ENCODE measurements at regions not wholly inside any gene's neighbourhood (a gene's known extent, or its start where the extent isn't known, plus 50 kb on each side); places are given as distances from the start of the nearest gene placed in this dataset.

GRCh38 chr11:70010774-70011173 lies 67.3 kb upstream of the ANO1 start:
- Mint-ChIP-seq H3K27ac (no peak overlapping the region), H3K27me3 (ENCODE audit: low read depth) (peaks cover 35% of the 10 kb centered on the region), H3K4me3 (no peak overlapping the region), H3K4me1 (0 out of 4 replicates have a peak, but pooled peaks cover 0 to 4% of the 10 kb centered on the region in 2 experiments), H3K9me3 (no peaks in the 10 kb centered on the region), H3K36me3 (ENCODE audit: insufficient read depth in 1 of 3, low read depth in 3 of 3) (no peaks in the 10 kb centered on the region)
- Histone ChIP-seq H2BK15ac (ENCODE audit: low read depth, low read length) (no peak overlapping the region), H3K4me2 (ENCODE audit: insufficient read depth, insufficient read length, low read length) (no peak overlapping the region), H3K9ac (ENCODE audit: extremely low read depth, insufficient read length, low read length) (no peak overlapping the region), H2AK5ac (ENCODE audit: insufficient read length, low read length) (no peak overlapping the region), H2BK12ac (ENCODE audit: insufficient read length, low read depth, low read length) (no peak overlapping the region), H2BK20ac (ENCODE audit: low read depth, low read length, poor library complexity, severe bottlenecking) (no peak overlapping the region), H3K4ac (ENCODE audit: low read depth, low read length) (no peak overlapping the region), H3K23ac (ENCODE audit: insufficient read length, low read depth, low read length) (no peak overlapping the region), H3K79me1 (ENCODE audit: insufficient read depth, low read depth, low read length, poor library complexity, severe bottlenecking) (no peaks in the 10 kb centered on the region), H2BK120ac (ENCODE audit: low read depth, low read length, poor library complexity, severe bottlenecking) (no peak overlapping the region), H3K79me2 (ENCODE audit: insufficient read depth, low read length) (no peaks in the 10 kb centered on the region), H3K56ac (ENCODE audit: insufficient read length, low read depth, low read length) (no peak overlapping the region), H4K20me1 (ENCODE audit: control insufficient read depth, insufficient read depth, insufficient read length) (no peaks in the 10 kb centered on the region), H3K9me3 (ENCODE audit: control insufficient read depth, low read depth, low read length) (no peaks in the 10 kb centered on the region), H3T11ph (ENCODE audit: low read length) (no peak overlapping the region), H2AFZ (ENCODE audit: low read length) (no peak overlapping the region), H4K91ac (ENCODE audit: insufficient read length, low read depth, low read length) (no peak overlapping the region), H3K4me1 (ENCODE audit: insufficient read depth, low read length) (no peaks in the 10 kb centered on the region), H3K14ac (ENCODE audit: insufficient read depth, low read length) (no peak overlapping the region), H3K27me3 (ENCODE audit: insufficient read depth, low read length) (no peaks in the 10 kb centered on the region), H3K23me2 (ENCODE audit: insufficient read length, low read depth, low read length, poor library complexity, severe bottlenecking) (no peaks in the 10 kb centered on the region), H3K18ac (ENCODE audit: insufficient read length, low read depth, low read length) (no peak overlapping the region), H4K8ac (replicated peaks; ENCODE audit: insufficient read length, low read depth, low read length) (no peak overlapping the region), H2BK5ac (ENCODE audit: insufficient read length, low read length) (no peak overlapping the region), H3K27ac (ENCODE audit: insufficient read length, low read depth, low read length) (no peak overlapping the region), H4K5ac (ENCODE audit: insufficient read length, low read depth, low read length) (no peak overlapping the region)
- TF ChIP-seq, protein P1, sequence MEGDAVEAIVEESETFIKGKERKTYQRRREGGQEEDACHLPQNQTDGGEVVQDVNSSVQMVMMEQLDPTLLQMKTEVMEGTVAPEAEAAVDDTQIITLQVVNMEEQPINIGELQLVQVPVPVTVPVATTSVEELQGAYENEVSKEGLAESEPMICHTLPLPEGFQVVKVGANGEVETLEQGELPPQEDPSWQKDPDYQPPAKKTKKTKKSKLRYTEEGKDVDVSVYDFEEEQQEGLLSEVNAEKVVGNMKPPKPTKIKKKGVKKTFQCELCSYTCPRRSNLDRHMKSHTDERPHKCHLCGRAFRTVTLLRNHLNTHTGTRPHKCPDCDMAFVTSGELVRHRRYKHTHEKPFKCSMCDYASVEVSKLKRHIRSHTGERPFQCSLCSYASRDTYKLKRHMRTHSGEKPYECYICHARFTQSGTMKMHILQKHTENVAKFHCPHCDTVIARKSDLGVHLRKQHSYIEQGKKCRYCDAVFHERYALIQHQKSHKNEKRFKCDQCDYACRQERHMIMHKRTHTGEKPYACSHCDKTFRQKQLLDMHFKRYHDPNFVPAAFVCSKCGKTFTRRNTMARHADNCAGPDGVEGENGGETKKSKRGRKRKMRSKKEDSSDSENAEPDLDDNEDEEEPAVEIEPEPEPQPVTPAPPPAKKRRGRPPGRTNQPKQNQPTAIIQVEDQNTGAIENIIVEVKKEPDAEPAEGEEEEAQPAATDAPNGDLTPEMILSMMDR (conservative IDR thresholded peaks at IDR 0.05) = no peak
- no peak for DNase-seq
- WGBS (ENCODE audit: extremely low coverage, insufficient read length, low lambda C conversion rate) = no CpG with 5 or more reads among the region's 1 CpG
